GM18951 (cell line): ENCODE measurements at regions not wholly inside any gene's neighbourhood (a gene's known extent, or its start where the extent isn't known, plus 50 kb on each side); places are given as distances from the start of the nearest gene placed in this dataset.

Experiments
- POLR2A ChIP-seq: IDR thresholded peaks from 4 replicates; pipeline ENCODE4 v1.6.1; 2011; ENCODE audit warnings: mild to moderate bottlenecking; ENCODE audit not compliant: insufficient read length, insufficient read depth; ENCODE audit errors: extremely low read depth
- in situ Hi-C: fragments of 300-500 bp; cut with MboI; formaldehyde crosslinking; loops from one replicate; pipeline ENCODE4 v1.12.0; 2022; ENCODE audit warnings: low sequenced_read_pairs, mixed read lengths, inconsistent platforms; ENCODE audit not compliant: unreplicated experiment

DNA sequence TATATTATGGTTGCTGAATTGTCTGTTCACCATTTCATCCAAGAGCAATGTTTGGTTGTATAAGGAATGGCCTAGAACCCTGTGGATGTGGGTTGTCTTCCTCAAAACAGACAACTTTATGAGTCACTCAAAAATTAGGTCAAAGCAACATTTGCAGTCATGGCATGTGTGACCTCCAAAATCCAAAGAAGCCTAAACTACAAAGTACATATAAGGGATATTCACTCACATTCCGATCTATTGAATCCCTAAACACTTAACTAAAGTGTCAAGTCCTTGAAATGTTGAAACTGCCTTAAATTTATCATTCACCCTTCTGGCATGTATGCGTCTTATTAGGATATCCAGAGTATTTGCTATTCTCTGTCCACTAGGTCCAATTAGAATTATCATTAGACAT is 491.5 kb downstream of the NUF2 start:
- in situ Hi-C loops, result no loop called here
- TF ChIP-seq POLR2A, result no peak

GRCh38 chr1:163820226-163820625 is 498.5 kb downstream of the NUF2 start:
- in situ Hi-C loops, result no loop called here
- TF ChIP-seq POLR2A, result no peak

- TF ChIP-seq POLR2A, result no peak
- in situ Hi-C loops, result no loop called here
Measured at GRCh38 chr1:163820766-163821165, 499.0 kb downstream of the NUF2 start.

- in situ Hi-C loops, result no loop called here
- TF ChIP-seq POLR2A, result no peak
Measured at GRCh38 chr1:163821679-163822078, 499.9 kb downstream of the NUF2 start.

DNA sequence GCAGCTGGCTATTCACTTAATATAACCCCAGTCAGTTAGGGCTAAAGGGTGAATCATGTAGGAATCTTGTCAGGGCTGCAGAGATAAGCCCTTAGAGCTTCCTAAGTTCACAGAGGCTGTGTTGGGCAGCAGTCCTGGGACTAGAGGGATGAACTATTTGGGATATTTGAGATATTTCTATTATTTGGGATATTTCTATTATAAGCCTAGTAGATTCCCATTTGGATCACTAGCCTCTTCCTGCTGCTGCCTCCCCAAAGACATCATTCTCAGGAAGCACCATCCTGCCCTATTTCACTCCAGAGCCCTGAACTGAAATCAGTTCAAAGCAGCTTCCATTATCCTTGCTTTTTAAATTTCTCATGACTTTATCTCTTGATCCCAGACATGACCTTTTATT is 501.3 kb downstream of the NUF2 start:
- in situ Hi-C loops, result no loop called here
- TF ChIP-seq POLR2A, result no peak

GRCh38 chr1:163824006-163824405 is 502.3 kb downstream of the NUF2 start:
- no peak for TF ChIP-seq POLR2A
- in situ Hi-C loops, result no loop called here

- TF ChIP-seq POLR2A, result no peak
- in situ Hi-C loops, result no loop called here
Measured at GRCh38 chr1:163824490-163824889, 502.7 kb downstream of the NUF2 start.

DNA sequence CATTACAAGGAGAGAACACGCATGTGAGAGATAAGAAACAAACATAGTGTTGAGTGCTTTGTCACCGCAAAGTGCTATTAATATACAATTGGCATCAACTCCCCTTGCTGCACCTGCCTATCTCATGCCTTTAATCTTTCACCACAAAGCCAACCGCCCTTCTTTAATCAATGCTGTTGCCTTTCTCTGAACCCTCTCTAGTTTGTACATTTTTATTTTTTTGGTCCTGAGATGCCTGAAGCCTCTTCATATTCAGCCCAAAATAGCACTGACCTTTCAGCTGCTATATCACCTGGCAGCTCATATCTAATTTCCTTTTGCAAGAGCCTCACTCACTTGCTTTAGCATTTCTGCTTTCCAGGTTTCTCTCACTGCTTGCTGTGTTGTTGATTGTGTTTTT is 504.7 kb downstream of the NUF2 start:
- in situ Hi-C loops, result no loop called here
- no peak for TF ChIP-seq POLR2A

GRCh38 chr1:163834778-163835177 is 513.0 kb downstream of the NUF2 start:
- in situ Hi-C loops, result no loop called here

DNA sequence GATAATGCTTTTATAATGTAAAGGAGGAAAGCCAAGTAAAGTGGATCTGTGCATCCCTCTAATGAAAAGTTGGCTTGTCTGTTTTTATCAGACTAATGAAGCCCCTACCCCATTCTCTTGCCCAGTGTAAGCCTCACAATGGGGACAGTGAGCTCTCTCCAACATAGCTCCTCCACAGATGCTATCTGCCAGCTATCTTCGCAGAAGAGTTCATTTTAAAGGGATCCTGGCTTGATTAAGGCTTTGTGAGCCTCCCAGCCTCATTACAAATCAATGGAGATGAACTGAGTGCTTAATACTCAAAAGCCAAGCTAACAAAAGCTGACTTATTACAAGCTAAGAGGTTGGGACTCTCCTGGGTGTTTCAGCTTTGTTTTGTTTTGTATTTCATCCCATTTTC is 514.7 kb downstream of the NUF2 start:
- in situ Hi-C loops, result no loop called here
- TF ChIP-seq POLR2A, result no peak

More at GRCh38 chr1:163834778-163835177, 513.0 kb downstream of the NUF2 start:
- TF ChIP-seq POLR2A, result no peak

DNA sequence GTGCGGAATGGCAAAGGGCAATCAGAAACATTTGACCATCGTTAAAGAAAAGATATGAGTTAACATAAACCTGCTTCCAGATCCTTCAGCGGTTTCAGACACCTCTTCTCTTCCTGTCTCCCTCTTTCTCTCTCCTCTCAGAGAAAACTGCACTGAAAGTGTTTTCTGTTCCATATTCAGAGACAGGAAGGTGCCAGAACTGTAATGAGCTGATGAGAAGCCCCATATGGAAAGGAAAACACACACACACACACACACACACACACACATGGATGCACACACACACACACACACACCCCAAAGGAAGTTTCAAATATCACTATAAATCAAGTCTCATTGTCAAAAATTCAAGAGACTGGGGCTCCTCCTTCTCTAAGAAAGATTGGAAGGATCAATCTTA is 515.5 kb downstream of the NUF2 start:
- in situ Hi-C loops, result no loop called here
- TF ChIP-seq POLR2A, result no peak

GRCh38 chr1:163842571-163842970 is 520.8 kb downstream of the NUF2 start:
- in situ Hi-C loops, result no loop called here
- no peak for TF ChIP-seq POLR2A

DNA sequence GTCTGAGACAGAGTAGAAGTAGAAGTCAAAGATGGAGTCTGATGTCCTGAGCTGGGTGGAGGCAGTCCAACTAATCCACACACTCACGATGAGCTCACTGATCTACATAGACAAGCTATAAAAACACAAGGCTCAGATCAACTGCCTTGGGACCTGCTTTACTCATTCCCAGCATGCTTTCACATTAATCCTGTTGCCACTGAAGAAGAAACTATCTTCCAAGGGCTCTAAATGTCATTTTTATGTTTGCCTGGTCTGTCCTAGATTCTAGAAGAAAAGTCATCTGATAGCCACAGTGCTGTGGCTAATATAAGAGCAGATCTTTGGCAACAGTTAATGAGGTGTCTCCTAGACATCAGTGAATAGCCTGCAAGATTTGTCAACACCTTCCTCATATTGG is 522.7 kb downstream of the NUF2 start:
- TF ChIP-seq POLR2A, result no peak
- in situ Hi-C loops, result no loop called here

GRCh38 chr1:163845279-163845678 is 523.5 kb downstream of the NUF2 start:
- in situ Hi-C loops, result no loop called here
- no peak for TF ChIP-seq POLR2A

DNA sequence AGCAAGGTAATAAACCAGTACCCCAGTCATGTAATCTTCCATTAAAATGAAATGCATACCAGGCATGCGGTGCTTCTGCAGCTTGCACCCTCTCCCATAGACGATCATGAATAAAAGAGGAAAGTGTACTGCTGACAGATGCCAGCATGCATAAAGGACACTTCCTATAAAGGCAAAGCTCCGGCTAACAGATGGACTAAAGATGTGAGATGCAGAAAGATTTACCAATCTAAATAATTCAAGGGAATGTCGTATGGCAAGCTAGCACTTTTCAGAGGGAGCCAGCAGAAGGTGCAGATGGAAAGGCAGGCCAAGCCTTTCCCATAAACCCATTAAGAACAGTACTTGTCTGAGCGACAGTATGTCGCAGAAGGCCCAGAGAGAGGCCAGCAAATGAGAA is 542.0 kb downstream of the NUF2 start:
- no peak for TF ChIP-seq POLR2A
- in situ Hi-C loops, result no loop called here
